GM12872 (cell line): ENCODE measurements at regions not wholly inside any gene's neighbourhood (a gene's known extent, or its start where the extent isn't known, plus 50 kb on each side); places are given as distances from the start of the nearest gene placed in this dataset.

ENCODE experiments used
- CTCF ChIP-seq: IDR thresholded peaks from 3 replicates; pipeline ENCODE4 v1.5.1; 2011; ENCODE audit warnings: low read depth, mild to moderate bottlenecking, low read length, moderate library complexity; ENCODE audit not compliant: insufficient read depth

- TF ChIP-seq CTCF: no peak
Observed at GRCh38 chr5:89178541-89178940, 295.6 kb upstream of the MEF2C start.

- no peak for TF ChIP-seq CTCF
Observed at GRCh38 chr5:89173528-89173927, 290.5 kb upstream of the MEF2C start.

- TF ChIP-seq CTCF: no peak
Observed at GRCh38 chr5:89168766-89169165, 285.8 kb upstream of the MEF2C start.

- no peak for TF ChIP-seq CTCF
Observed at GRCh38 chr5:89156226-89156625, 273.2 kb upstream of the MEF2C start.

- TF ChIP-seq CTCF: no peak
Observed at GRCh38 chr5:89147031-89147430, 264.0 kb upstream of the MEF2C start.

GRCh38 chr5:89137148-89137547 lies 254.2 kb upstream of the MEF2C start:
- no peak for TF ChIP-seq CTCF

GRCh38 chr5:89133975-89134374 lies 251.0 kb upstream of the MEF2C start:
- TF ChIP-seq CTCF: no peak

- TF ChIP-seq CTCF: no peak
Observed at GRCh38 chr5:89133129-89133528, 250.1 kb upstream of the MEF2C start.
